GM12873 (cell line): ENCODE measurements at regions not wholly inside any gene's neighbourhood (a gene's known extent, or its start where the extent isn't known, plus 50 kb on each side); places are given as distances from the start of the nearest gene placed in this dataset.

Experiments
- CTCF ChIP-seq: IDR thresholded peaks from 2 replicates; pipeline ENCODE4 v1.5.1; 2012; ENCODE audit warnings: low read depth, mild to moderate bottlenecking, moderate library complexity, low read length, control low read depth; ENCODE audit not compliant: insufficient read depth; ENCODE audit errors: missing control alignments

DNA sequence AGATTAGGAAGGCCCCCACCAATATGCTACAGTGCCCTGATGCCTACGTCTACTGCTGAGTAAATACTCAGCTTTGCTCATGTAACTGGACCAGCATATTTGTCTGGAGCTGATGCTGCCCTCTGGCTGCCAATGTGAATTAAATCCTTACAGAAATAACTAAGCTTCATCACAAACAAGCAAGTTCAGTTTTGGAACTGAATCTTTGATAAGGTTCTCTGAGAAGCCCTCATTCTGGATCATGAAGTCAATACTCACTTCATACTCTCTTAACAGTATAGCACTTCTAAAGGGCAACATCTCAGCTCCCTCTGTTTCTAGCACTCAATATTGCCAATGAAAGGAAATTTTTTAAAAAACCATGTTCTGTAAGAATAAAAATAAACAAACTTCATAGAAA is 246.7 kb downstream of the ETV1 start:
- peak; percentile 13 for TF ChIP-seq CTCF

DNA sequence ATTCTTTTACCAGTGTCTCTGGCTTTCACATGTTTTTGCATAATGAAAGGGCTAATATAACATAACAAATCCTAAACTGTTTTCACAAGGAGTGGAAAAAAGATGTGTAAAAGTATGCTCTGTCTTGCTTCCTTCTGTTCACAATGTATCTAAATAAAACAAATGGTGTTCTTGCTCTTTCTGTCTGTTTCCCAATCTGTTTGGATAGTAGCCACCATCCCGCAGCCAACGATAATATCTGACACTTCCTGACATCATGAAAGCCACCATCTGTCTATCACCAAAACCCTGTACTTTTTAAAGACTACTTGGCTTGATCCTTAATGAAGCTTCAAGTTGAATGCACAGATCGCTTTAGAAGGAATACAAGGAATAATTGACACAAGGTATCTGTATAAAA is 246.2 kb downstream of the ETV1 start:
- no peak for TF ChIP-seq CTCF

- TF ChIP-seq CTCF, result no peak
Measured at GRCh38 chr7:13745530-13745929, 243.9 kb downstream of the ETV1 start.

GRCh38 chr7:13748998-13749397 is 240.5 kb downstream of the ETV1 start:
- no peak for TF ChIP-seq CTCF

DNA sequence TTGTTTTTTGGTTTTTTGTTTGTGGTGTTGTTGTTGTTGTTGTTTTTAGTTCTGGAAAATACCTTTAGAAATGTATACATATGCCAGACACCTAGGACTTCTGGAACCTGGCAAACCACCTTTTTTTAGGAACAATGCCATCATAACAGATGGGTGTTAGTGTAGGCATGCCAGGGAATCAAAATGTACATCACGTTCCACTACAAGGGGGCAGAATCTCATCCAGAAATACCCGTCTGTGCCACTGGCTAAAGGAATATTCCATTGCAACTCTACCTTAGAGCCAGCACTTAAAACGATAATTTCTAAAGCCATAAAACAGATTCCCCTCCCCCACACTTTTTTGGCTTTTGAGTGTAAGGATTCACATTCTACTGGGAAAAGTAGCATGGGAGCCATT is 239.8 kb downstream of the ETV1 start:
- TF ChIP-seq CTCF, result no peak

DNA sequence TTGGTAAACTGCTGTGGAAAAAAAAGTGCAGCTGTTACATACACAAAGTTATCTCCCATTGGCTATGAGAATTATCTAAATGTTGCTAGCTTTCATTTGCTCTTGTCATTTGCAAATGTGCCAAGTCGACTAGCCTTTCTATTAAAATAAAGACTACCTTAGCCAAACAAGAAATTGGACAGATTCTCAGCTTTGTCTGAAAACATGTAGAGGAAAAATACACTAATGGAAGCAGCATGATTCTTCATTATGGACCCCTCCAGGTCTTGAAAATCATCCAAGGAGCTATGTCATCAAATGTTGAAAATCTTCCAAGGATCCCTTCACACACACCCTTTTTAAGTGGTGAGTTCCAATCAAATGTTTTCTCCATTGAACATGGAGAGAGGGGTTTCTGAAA is 237.7 kb downstream of the ETV1 start:
- TF ChIP-seq CTCF, result no peak

DNA sequence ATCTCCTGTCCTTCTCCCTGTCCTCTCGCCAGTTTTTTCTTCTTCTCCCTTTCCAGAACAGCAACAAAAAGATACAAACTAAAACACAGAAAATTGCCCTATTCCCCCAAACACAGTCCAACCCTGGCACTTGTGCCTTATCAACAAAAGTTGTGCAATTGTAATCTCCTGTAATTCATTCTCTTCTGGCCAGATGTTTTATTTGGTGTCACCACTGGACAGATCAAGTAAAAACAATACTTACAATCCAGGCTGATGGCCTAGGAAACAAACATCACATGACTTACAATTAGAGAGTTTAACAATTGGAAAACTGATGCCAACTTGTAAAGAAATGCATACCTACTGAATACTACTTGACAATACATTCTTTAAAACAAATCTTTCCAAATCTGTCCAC is 231.6 kb downstream of the ETV1 start:
- TF ChIP-seq CTCF, result no peak

- TF ChIP-seq CTCF, result no peak
Measured at GRCh38 chr7:13770305-13770704, 219.2 kb downstream of the ETV1 start.
